SU-DHL-6 (cell line): ENCODE measurements at regions not wholly inside any gene's neighbourhood (a gene's known extent, or its start where the extent isn't known, plus 50 kb on each side); places are given as distances from the start of the nearest gene placed in this dataset.

ENCODE experiments used
- CTCF ChIP-seq: fragments of 200-600 bp; sonication (generic); IDR thresholded peaks from one replicate; pipeline ENCODE4 v1.5.1; 2017; ENCODE audit warnings: antibody characterized with exemption, mild to moderate bottlenecking, low read length, moderate library complexity; ENCODE audit not compliant: insufficient read depth, poor library complexity, severe bottlenecking
- EZH2phosphoT487 ChIP-seq: fragments of 200-600 bp; sonication (generic), shearing (Covaris generic); conservative IDR thresholded peaks from 2 replicates; pipeline ENCODE4 v1.6.1; 2018; ENCODE audit warnings: mild to moderate bottlenecking, antibody characterized with exemption, low read length, moderate library complexity, mixed read lengths

- no peak for TF ChIP-seq CTCF
- TF ChIP-seq EZH2phosphoT487 = no peak
These were observed 355.9 kb upstream of the RIOK2 start for GRCh38 chr5:97538912-97539311.
